ENCODE measurements at regions not wholly inside any gene's neighbourhood (a gene's known extent, or its start where the extent isn't known, plus 50 kb on each side); places are given as distances from the start of the nearest gene placed in this dataset.
"Not testable (repeated sequence)": the region's sequence is repeated elsewhere in the genome, so short reads cannot be mapped to it uniquely, and the experiment has no call there.

DNA sequence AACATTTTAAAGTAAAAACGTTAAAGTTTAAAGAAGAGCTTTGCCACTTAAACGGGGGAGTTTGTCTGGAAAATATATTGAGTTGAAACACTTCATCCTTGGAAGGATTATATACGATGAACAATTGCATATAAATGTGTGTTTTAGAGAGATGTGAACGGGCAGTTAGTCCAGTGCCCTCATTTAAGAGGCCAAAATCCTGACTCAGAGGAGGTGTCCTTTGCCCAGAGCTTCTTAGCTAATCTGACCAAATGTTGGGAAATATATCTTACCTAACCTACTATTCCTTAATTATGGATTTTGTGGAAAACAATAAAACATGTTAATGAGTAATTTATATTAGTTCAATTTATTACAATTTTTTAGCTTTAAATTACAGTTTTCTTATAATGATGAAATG lies 327.2 kb upstream of the DIPK2B start:
- no peak for DNase-seq

DNA sequence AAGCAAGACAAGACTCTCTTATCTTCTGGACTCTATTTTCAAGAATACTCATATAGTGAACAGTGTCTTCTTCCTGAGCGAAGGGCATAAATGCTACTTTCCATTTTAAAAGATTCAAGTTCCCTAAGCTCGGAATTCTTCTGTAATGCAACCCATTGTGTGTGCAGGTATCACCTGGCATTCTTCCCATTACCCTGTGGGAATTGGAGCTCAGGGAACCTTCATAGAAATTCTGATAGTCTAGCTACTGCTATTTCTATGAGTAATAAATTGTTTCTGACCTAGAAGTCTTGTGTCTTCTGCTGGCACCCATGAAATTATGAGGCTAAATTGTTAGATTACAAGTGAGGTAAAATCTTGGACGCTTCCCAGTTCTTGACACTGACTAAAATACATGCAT lies 324.1 kb upstream of the DIPK2B start:
- no peak for DNase-seq

DNA sequence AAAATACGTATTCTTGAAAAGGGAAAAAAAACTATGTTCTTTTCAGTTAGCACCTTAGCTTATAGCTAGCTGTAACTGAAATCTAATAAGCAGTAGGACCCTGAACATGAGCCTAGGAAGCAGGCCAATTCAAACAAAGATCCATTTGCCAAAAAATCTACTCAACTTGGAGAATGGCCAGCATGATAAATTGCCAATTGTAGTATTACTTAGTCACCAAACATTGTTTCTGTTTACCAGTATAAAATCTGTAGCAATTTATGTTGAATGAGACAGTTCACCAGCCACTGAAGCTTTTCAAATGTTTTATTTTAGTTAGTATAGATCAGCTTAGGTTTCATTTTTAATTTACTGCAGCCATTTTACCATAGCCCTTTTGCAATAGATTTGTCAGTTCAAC lies 323.6 kb upstream of the DIPK2B start:
- DNase-seq = no peak

DNA sequence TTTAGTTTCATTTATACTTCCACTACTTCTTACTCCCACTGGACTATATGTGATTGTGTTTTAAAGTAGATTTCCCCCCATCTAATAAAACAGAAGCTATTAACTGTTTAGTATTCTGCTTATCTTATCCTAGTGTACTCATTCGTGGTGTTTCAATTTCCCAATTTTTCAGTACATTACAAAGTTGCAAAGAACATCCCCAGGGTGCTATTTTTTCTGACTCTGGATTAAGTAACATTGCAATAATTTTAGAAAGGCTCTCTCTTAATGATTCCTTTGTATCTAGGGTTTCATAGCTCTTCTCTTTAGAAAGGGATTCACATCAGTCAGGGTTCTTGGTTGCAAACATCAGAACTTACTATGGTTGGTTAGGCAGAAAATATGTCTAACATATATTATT lies 317.9 kb upstream of the DIPK2B start:
- DNase-seq = no peak

DNA sequence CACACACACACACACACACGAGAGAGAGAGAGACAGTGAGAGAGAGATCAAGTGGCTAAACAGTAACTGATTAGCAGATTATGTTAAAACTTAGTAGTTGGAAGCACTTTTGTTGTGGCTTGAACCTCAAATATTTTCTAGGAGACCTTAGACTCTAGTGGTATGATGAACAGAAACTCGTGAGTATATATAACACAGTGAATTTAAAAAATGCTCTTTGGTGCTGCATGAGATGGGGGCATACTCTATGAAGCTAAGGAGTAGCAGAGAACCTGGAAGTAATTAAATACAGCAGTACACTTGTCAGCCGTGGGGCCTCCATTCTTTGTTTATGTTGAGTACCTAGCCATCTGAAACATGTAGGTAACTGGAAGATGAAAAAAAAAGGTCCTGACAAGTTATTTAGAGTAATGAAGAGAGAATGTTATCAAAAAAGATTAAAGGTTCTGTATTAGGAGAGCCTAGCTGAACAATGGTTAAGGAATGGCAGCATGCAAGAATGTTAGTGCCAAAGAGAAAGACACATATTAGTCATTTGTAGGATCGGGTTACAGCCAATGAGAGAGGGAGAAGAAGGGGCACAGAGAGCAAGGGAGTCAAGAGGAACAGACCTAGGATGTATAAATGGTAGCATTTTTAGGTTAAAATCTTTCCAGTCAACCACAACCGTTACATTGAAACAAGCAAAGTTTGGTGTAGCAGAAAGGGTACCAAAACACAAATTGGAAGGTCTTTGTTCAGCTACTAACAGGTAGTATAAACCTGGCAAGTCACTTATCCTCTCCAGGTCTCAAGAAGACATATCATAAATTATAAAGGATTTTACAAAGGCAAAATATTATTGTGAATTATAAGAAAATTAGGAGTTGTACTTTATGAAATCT lies 316.7 kb upstream of the DIPK2B start:
- no peak for DNase-seq

DNA sequence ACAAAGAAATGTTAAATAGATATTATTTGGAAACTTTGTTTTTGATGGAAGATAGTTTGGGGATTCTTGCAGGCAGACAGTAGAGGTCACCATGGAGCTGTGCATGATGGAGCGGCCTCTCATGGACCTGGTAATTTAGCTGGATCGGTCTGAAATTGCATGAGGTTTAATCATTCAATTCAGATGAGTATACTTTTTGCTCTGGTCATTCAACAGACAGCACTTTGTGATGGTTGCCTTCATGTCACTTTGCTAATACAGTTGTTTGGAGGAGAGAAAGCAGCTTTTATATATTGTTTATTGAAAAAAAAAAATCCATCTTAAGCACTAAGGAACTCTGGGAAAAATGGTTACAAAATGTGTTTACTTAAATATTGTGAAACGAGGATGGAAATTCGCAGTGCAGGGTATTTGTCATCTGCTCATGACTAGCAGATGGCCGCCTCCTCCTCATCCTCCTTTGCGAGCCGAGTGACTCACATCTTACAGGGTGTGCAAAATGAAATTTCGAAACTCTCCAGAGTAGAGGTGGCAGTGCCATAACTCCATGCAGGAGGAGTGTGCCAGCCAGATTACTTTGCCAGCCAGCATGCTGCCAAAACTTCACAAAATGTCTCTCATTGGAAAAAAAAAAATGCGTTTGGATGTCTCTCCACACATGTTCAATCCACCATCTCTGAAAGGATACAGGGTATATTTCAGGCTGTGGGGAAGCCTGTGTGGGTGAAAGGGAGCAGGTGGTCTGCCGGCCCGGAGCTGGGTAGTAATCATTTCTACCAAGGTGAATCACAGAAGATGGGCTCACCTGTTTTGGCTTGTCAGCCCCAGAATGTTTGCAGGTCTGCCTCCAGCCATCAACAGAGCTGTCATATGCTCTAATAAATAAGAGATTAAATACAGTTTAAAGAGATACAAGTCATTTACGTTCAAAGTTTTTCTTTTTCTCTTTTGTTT lies 314.9 kb upstream of the DIPK2B start:
- peak; percentile 27 to 46 for DNase-seq

DNA sequence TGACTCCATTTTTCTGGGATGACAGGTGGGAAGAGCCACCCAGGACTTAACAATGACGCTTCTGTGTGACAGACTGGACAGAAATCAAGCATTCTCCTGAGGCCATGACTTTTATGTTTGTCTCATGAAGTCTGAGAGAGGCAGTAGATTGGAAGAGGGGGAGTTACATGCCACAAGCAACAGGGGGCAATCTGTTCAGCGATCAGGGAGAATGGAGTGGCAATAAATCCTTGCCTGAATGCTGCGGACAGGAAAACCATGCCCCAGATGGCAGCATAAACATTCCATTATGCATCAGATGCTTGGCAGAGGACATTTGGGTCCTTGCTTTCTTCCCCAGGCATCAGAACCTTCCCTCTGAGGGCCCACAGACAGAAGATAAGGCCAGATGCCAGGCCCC lies 312.4 kb upstream of the DIPK2B start:
- no peak for DNase-seq

DNA sequence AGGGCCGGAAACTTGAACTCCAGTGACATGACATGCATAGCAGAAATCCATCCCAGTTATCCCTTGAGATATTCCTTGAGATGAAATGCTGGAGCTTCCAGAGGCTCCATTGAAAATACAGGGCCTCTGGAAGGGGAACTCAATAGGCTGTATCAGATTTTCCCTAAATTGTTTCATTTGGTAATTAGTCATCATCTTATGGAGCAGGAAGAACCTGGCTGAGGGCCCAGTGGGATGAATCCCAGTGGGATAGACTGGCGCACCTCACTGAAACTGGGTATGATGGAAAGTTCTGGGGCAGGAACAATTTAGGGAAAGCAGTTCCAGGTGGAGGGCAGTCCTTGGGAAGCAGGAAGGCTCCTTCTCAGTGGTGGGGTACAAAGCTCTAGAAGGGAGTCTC lies 307.8 kb upstream of the DIPK2B start:
- no peak for DNase-seq

DNA sequence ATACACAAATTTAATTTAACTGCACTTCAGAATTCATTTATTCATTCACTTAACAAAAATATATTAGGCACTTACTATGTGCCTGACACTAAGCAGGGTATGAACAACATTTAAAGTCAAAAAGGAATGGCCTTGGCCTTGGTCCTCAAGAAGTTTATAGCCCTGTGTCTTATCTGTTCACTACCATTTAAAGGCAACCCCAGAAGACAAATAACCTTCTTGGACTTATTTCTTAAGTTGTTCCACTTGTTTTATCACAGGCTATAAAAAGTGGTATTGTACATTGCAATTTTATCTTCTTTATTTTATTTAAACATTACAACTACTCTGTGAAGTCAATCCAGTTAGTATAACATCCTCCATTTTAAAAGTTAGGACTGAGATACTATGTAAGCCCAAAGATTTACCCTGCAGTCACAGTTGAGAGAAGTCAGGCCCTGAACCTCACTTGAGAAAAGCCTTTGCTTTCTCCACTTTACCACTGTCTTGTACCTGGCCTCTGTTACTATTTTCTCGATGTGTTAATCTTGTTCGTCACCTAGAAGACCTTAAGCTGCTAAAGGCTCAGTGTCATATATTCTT lies 305.6 kb upstream of the DIPK2B start:
- DNase-seq = no peak

DNA sequence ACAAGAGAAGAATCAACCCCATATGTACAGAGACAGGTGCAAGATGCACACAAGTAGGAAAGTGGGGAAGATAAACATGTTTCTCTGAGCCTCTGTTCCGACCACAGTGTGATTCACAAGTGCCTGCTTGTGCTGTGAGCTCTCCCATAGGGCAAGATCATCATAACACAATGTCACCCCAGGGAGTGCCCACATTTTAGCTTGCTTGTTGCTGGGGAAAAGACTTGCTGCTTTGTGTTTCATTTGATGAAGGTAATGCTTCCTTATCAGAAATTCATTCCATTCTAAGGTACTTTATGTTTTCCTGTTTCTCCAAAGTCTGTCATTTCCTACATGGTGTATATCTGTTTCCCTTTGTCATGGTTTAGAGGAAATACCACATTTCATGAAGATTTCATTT lies 304.5 kb upstream of the DIPK2B start:
- DNase-seq = no peak

DNA sequence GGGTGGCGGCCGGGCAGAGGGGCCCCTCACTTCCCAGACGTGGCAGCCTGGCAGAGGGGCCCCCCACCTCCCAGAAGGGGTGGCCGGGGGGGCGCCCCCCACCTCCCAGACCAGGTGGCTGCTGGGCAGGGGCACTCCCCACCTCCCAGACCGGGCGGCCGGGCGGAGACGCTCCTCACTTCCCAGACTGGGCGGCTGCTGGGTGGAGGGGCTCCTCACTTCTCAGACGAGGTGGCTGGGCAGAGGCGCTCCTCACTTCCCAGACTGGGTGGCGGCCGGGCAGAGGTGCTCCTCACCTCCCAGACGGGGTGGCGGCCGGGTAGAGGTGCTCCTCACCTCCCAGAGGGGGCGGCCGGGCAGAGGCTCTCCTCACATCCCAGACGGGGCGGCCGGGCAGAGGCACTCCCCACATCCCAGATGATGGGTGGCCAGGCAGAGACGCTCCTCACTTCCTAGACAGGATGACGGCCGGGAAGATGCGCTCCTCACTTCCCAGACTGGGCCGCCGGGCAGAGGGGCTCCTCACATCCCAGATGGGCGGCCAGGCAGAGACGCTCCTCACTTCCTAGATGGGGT lies 303.2 kb upstream of the DIPK2B start:
- not testable (repeated sequence) for DNase-seq

DNA sequence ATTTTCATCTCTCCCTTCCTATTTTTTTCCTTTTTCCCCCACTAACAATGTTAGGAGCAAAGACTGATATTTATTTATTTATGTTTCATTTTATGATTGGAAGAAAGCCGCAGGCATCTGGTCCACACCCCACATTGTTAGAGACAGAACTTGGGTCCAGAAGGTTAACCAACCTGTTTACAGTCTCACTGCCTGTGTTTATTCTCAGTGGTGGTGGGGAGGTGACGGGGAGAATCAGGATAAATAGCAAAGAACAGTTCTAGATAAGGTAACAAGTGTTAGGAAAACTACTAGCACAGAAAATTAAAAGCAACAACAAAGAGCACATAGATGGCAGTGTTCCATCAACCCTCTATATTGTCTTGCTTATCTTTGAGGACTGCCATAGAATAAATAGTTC lies 301.7 kb upstream of the DIPK2B start:
- no peak for DNase-seq

DNA sequence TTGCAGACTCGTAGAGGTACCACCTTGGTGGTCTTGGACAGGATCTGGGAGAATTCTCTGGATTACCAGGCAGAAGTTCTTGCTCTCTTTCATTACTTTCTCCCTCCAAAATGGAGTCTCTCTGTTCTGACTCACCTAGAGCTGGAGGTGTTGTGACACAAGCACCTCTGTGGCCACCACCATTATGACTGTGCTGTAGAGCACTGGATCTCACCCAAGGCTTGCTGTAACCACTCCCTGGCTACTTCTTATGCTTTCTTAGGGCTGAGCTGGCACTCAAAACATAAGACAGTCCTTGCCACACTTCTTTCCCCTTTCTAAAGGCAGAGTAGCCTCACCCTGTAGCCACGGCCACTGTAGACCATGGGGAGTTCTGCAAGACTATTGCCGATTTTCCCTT lies 296.6 kb upstream of the DIPK2B start:
- DNase-seq = peak in 1 of 2 experiments; percentile 6

DNA sequence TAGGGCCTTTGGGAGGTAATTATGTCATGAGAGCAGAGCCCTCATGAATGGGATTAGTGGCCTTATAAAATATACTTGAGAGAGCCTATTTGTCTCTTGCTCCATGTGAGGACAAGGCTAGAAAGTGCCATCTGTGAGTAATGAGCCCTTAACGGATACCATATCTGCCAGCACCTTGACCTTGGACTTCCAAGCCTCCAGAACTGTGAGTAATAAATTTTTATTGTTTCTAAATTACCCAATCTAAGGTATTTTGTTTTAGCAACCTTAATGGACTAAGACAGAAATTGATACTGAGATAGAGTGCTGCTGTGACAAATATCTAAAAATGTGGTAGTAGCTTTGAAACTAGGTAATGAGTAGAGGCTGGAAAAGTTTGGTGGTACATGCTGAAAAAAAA lies 285.0 kb upstream of the DIPK2B start:
- no peak for DNase-seq

DNA sequence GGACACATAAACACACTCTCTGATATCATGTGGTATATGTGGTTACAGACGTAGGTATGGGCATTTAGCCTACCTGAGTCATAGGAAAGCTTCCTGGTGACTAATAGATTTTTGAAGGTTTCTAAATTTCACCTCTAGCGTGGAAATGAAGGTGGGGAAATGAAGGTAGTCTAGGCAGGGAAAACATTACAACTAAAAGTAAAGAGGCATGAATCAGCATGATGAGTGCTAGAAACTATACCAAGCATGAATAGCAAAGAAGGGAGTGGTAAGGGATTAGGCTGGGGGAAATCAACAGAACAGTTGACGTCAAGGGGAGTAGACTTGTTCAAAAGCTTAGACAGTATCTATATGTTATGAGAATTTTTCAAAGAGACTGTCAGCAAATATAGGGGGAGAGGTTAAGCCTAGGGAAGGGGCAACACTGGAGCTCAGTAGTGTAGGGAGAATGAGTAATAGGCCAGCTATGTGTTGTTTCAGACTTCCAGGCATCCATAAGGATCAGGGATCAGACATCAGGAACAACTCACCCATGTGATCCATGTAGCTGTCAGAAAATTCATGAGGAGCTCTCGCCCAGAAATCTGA lies 279.3 kb upstream of the DIPK2B start:
- DNase-seq = no peak

DNA sequence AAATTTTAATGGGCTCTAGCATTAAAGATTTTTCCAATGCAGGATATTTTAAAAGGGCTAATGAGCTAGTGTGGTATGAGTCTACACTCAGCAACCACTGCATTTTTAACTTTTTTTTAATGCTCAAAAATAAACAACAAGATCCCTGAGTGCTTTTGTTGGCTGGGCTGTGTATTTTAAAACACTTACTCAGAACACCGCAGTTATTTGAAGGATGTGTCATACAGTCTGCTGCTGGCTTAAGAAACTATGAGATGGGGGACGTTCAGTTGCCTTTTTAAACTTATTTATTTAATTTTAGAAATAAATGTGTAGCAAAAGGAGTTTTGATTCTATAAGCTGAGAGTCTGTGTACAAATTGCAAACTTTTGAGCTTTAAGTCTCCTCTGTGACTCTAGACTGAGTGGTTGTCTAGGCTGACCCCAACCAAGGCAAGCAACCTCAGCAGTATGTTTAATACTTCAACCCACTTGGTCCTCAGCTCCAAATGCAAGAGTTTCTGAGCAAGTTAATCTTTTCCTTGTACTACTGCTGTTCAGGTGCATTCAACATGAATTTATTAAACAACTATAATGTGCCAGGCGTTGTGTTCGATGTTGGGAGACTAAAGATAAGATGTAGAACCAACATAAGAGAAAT lies 278.6 kb upstream of the DIPK2B start:
- DNase-seq = no peak

DNA sequence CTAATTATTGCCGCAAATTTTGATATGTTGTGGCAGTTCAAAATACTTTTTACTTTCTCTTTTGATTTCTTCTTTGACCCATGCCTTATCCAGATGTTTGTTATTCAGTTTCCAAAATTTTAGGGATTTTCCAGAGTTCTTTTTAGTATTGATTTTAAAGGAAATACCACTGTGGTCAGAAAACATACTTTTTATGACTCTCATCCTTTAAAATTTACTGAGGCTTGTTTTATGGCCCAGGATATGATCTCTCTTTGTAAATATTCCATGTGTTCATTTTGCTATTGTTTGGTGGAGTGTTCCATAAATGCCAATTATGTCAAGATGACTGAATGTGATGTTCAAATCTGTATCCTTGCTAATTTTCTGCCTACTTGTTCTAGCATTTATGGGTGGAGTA lies 272.3 kb upstream of the DIPK2B start:
- no peak for DNase-seq

DNA sequence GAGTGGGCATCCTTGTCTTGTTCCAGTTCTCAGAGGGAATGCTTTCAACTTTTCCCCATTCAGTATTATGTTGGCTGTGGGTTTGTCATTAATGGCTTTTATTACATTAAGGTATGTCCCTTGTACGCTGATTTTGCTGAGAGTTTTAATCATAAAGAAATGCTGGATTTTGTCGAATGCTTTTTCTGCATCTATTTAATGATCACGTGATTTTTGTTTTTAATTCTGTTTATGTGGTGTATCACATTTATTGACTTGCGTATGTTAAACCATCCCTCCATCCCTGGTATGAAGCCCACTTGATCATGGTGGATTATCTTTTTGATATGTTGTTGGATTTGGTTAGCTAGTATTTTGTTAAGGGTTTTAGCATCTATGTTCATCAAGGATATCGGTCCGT lies 266.9 kb upstream of the DIPK2B start:
- DNase-seq = not testable (repeated sequence)

DNA sequence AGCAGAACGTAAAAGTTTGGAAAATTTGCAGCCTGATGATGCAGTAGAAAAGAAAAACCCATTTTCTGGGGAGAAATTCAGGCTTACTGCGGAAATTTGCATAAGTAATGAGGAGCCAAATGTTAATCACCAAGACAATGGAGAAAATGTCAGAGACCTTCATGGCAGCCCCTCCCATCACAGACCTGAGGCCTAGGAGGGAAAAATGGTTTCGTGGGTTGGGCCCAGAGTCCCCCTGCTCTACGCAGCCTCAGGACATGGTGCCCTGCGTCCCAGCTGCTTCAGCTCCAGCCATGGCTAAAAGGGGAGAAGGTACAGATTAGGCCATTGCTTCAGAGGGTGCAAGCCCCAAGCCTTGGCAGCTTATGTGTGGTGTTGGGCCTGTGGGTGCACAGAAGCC lies 255.1 kb upstream of the DIPK2B start:
- DNase-seq = not testable (repeated sequence)

DNA sequence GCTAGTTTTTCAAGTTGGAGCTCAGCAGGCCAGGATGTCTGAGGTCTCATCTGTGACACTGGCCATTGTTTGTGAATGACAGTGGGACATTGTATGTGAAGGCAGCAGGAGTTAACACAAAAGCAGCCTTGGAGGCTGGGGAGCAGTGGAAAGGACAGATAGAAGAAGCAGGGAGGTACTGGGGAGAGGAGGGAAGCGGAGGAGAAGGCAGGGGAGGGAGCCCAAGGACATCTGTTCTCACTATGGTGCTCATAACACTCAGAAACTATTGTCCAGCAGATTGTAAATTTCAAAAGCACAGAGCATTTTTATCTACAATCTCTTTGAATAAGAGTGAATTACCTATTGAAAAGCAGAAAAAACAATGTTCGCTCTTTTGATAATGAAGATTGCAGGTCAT lies 253.6 kb upstream of the DIPK2B start:
- DNase-seq = no peak

DNA sequence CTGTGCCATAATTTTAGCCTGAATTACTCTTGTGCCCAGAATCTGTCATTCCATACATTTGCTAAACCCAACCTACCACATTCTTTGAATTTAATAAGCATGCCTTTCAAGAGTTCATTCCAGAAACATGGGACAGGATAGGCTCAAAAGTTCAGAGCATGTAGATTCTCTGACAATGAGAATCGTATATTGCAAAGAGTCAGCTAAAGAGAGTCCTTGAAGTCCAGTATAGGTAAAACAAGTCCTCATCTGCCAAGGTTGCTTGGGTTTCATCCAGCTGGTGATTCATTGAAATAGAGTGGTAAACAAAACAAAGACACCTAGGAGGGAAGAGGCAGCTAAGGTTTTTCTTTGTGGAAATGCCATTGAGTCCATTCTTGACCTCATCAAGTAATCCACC lies 249.3 kb upstream of the DIPK2B start:
- DNase-seq = no peak

DNA sequence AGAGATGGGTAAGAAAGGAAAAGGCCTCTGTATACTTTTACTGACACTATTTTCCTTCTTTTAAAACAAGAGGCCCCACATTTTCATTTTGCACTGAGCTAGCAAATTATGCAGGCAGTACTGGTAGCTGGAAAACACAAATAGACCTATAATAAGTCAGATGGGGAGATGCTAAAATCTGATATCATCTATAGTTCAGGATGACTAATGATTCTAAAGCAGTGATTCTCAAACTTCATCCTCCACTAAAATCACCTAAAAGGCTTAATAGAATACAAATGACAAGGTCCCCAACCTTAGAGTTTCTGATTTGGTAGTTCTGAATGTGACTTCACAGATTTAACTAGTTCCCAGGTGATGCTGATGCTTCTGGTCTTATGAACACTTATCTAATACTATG lies 247.3 kb upstream of the DIPK2B start:
- DNase-seq = no peak

Measured in activated CD4-positive, alpha-beta T cell treated with anti-CD3 and anti-CD28 coated beads, Interleukin-2, amount 50 U/mL, for 48 hours (primary cell).